Right atrium auricular region (tissue), 2 donors: ENCODE measurements at regions not wholly inside any gene's neighbourhood (a gene's known extent, or its start where the extent isn't known, plus 50 kb on each side); places are given as distances from the start of the nearest gene placed in this dataset.
"Not testable (repeated sequence)": the region's sequence is repeated elsewhere in the genome, so short reads cannot be mapped to it uniquely, and the experiment has no call there.

Experiments used
- DNase-seq: peaks from one replicate; pipeline ENCODE4 v3.0.0-alpha.2; 2019; ENCODE audit warnings: low spot score
- H3K27ac ChIP-seq, 2 donors: fragments of 200-600 bp; sonication (generic); 1 replicate in 1 of 2; 2 replicates in 1 of 2; pipeline ENCODE4 v1.5.1; 2016 to 2019
- H3K27me3 ChIP-seq, 2 donors: fragments of 200-600 bp; sonication (generic); one replicate each; pipeline versions ENCODE4 v1.5.1 to v1.6.0; 2017 to 2019
- H3K36me3 ChIP-seq: fragments of 200-600 bp; sonication (generic); one replicate; pipeline ENCODE4 v1.5.1; 2016
- H3K4me1 ChIP-seq, 2 donors: fragments of 200-600 bp; sonication (generic); one replicate each; pipeline versions ENCODE4 v1.5.1 to v1.6.0; 2017 to 2019
- H3K4me3 ChIP-seq, 2 donors: fragments of 200-600 bp; sonication (generic); 1 replicate in 1 of 2; 2 replicates in 1 of 2; pipeline ENCODE4 v1.5.1; 2017 to 2019; ENCODE audit warnings: mild to moderate bottlenecking in 1 of 2, moderate library complexity in 1 of 2
- H3K9me3 ChIP-seq, 2 donors: fragments of 200-600 bp; sonication (generic); one replicate each; pipeline ENCODE4 v1.5.1; 2019
- CTCF ChIP-seq, 2 donors: fragments of 200-600 bp; sonication (generic); IDR thresholded peaks; one replicate each; pipeline ENCODE4 v1.5.1; 2019; ENCODE audit warnings: antibody characterized with exemption in 2 of 2

DNA sequence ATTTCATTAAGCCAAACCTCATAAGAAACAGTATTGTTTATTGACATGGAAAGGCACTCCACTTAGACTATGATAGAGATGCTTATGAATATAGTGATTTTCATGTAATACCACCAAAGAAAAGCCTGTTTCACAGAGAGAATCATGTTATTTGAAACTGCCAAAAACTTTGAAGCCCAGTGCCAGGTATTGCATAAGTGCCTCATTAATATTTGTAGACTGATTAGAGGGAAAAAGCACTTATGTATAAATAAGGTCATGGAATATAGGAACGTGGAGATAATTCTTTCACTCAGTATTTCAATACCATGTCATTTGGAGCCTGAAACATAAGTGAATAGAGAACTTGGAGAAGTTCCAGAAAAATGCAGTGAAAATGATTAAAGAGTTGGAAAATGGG, 162.6 kb upstream of the CRIM1 start:
- no peak for TF ChIP-seq CTCF (IDR thresholded peaks at IDR 0.05)
- Histone ChIP-seq H3K27me3 (no peaks in the 10 kb centered on the region), H3K9me3 (no peaks in the 10 kb centered on the region), H3K4me1 (no peaks in the 10 kb centered on the region), H3K4me3 (no peak overlapping the region), H3K27ac (no peak overlapping the region), H3K36me3 (no peaks in the 10 kb centered on the region)
- no peak for DNase-seq

- no peak for TF ChIP-seq CTCF (IDR thresholded peaks at IDR 0.05)
Measured at GRCh38 chr2:36190097-36190496, 165.5 kb upstream of the CRIM1 start.

GRCh38 chr2:36185624-36186023, 170.0 kb upstream of the CRIM1 start:
- H3K27me3 ChIP-seq, result no peaks in the 10 kb centered on the region
- DNase-seq, result no peak
- no peak overlapping the region for H3K27ac ChIP-seq
- H3K9me3 ChIP-seq, result no peaks in the 10 kb centered on the region
- no peaks in the 10 kb centered on the region for H3K36me3 ChIP-seq
- TF ChIP-seq CTCF (IDR thresholded peaks at IDR 0.05), result no peak
- H3K4me3 ChIP-seq, result no peak overlapping the region
- H3K4me1 ChIP-seq, result no peaks in the 10 kb centered on the region

More at GRCh38 chr2:36190097-36190496, 165.5 kb upstream of the CRIM1 start:
- DNase-seq, result no peak
- H3K4me1 ChIP-seq, result no peaks in the 10 kb centered on the region
- H3K4me3 ChIP-seq, result no peak overlapping the region
- H3K9me3 ChIP-seq, result no peaks in the 10 kb centered on the region
- no peaks in the 10 kb centered on the region for H3K36me3 ChIP-seq
- no peaks in the 10 kb centered on the region for H3K27me3 ChIP-seq
- no peak overlapping the region for H3K27ac ChIP-seq

GRCh38 chr2:36184848-36185247, 170.7 kb upstream of the CRIM1 start:
- no peak for TF ChIP-seq CTCF (IDR thresholded peaks at IDR 0.05)
- no peaks in the 10 kb centered on the region for H3K4me1 ChIP-seq
- DNase-seq, result no peak
- no peaks in the 10 kb centered on the region for H3K36me3 ChIP-seq
- H3K9me3 ChIP-seq, result no peaks in the 10 kb centered on the region
- no peak overlapping the region for H3K4me3 ChIP-seq
- no peak overlapping the region for H3K27ac ChIP-seq
- no peaks in the 10 kb centered on the region for H3K27me3 ChIP-seq

DNA sequence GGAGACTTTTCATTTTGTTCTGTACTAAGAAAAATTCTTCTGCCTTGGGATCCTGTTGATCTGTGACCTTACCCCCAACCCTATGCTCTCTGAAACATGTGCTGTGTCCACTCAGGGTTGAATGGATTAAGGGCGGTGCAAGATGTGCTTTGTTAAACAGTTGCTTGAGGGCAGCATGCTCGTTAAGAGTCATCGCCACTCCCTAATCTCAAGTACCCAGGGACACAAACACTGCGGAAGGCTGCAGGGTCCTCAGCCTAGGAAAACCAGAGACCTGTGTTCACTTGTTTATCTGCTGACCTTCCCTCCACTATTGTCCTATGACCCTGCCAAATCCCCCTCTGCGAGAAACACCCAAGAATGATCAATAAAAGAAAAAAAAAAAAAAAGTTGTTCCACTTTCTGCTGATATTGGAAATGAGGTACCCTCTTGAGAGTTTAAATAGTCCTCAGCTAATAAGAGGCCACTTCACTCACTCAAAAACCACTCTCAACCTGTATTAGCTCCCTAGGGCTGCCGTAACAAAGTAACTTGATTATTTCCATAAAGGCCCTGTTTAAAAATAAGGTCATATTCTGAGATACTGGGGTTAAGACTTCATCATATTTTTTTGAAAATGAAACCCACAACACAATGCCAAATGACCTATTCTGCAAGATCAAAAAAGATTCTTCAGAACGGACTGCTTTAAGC, 174.6 kb upstream of the CRIM1 start:
- not testable (repeated sequence) for DNase-seq, H3K4me1 ChIP-seq, H3K27ac ChIP-seq, H3K27me3 ChIP-seq, H3K9me3 ChIP-seq, H3K4me3 ChIP-seq, H3K36me3 ChIP-seq

DNA sequence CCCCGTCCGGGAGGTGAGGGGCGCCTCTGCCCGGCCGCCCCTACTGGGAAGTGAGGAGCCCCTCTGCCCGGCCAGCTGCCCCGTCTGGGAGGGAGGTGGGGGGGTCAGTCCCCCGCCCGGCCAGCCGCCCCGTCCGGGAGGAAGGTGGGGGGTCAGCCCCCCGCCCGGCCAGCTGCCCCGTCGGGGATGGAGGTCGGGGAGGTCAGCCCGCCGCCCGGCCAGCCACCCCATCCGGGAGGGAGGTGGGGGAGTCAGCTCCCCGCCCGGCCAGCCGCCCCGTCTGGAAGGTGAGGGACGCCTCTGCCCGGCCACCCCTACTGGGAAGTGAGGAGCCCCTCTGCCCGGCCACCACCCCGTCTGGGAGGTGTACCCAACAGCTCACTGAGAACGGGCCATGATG, 175.3 kb upstream of the CRIM1 start:
- H3K4me3 ChIP-seq, H3K4me1 ChIP-seq, H3K27ac ChIP-seq, H3K27me3 ChIP-seq, H3K36me3 ChIP-seq, DNase-seq, H3K9me3 ChIP-seq: not testable (repeated sequence)

DNA sequence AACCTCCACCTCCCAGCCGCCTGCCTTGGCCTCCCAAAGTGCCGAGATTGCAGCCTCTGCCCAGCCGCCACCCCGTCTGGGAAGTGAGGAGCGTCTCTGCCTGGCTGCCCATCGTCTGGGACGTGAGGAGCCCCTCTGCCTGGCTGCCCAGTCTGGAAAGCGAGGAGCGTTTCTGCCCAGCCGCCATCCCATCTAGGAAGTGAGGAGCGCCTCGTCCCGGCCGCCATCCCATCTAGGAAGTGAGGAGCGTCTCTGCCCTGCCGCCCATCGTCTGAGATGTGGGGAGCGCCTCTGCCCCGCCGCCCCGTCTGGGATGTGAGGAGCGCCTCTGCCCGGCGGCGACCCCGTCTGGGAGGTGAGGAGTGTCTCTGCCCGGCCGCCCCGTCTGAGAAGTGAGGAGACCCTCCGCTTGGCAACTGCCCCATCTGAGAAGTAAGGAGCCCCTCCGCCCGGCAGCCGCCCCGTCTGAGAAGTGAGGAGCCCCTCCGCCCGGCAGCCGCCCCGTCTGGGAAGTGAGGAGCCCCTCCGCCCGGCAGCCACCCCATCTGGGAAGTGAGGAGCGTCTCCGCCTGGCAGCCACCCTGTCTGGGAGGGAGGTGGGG, 175.8 kb upstream of the CRIM1 start:
- H3K4me1 ChIP-seq, H3K27ac ChIP-seq, H3K27me3 ChIP-seq, H3K9me3 ChIP-seq, H3K4me3 ChIP-seq, H3K36me3 ChIP-seq, DNase-seq: not testable (repeated sequence)
